Glutamatergic neuron (in vitro differentiated cells): ENCODE measurements at regions not wholly inside any gene's neighbourhood (a gene's known extent, or its start where the extent isn't known, plus 50 kb on each side); places are given as distances from the start of the nearest gene placed in this dataset.
"Not testable (repeated sequence)": the region's sequence is repeated elsewhere in the genome, so short reads cannot be mapped to it uniquely, and the experiment has no call there.

Source experiments
- DNase-seq: peaks from one replicate; pipeline ENCODE4 v3.0.0; 2022
- H3K27ac Mint-ChIP-seq: one replicate; pipeline ENCODE4 v1.8.0; 2020; ENCODE audit warnings: mild to moderate bottlenecking, mixed read lengths, inconsistent platforms; ENCODE audit not compliant: unreplicated experiment
- H3K27me3 Mint-ChIP-seq: one replicate; pipeline ENCODE4 v1.8.0; 2020; ENCODE audit warnings: mild to moderate bottlenecking, moderate library complexity, mixed read lengths, inconsistent platforms; ENCODE audit not compliant: unreplicated experiment
- H3K36me3 Mint-ChIP-seq: one replicate; pipeline ENCODE4 v1.8.0; 2020; ENCODE audit warnings: mild to moderate bottlenecking, mixed read lengths, inconsistent platforms; ENCODE audit not compliant: unreplicated experiment
- H3K4me1 Mint-ChIP-seq: one replicate; pipeline ENCODE4 v1.8.0; 2020; ENCODE audit warnings: mild to moderate bottlenecking, low read depth, mixed read lengths, inconsistent platforms; ENCODE audit not compliant: unreplicated experiment
- H3K4me3 Mint-ChIP-seq: one replicate; pipeline ENCODE4 v1.8.0; 2020; ENCODE audit warnings: mild to moderate bottlenecking, mixed read lengths, inconsistent platforms; ENCODE audit not compliant: unreplicated experiment
- H3K9me3 Mint-ChIP-seq: one replicate; pipeline ENCODE4 v1.8.0; 2020; ENCODE audit warnings: mild to moderate bottlenecking, moderate library complexity, mixed read lengths, inconsistent platforms; ENCODE audit not compliant: unreplicated experiment
- CTCF ChIP-seq: fragments of 200-600 bp; sonication (generic); IDR thresholded peaks from one replicate; pipeline ENCODE4 v1.5.0; 2021; ENCODE audit not compliant: partially characterized antibody, unreplicated experiment

DNA sequence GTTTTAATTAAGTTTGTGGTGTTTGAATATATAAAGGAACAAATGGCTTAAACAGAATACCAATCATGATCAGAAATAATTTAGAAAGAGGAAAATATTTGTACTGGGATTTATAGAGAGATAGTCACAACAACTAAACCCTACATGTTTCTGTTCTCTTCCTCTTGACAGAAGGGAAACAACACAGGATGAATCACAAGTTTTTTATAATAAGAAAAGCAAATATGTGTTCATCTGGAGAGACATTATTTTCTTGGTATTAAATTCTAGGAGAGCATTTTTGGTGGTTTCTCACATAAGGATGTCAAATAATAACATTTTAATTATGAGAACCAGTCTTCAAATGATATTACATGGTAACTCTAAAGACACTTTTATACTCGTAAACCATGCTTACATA, 232.9 kb upstream of the PKP2 start:
- no peak for TF ChIP-seq CTCF
- Mint-ChIP-seq H3K9me3 (no peaks in the 10 kb centered on the region), H3K36me3 (no peaks in the 10 kb centered on the region), H3K27me3 (no peaks in the 10 kb centered on the region), H3K4me3 (no peak overlapping the region), H3K27ac (no peak overlapping the region), H3K4me1 (no peaks in the 10 kb centered on the region)
- no peak for DNase-seq

- Mint-ChIP-seq H3K9me3 (no peaks in the 10 kb centered on the region), H3K27ac (no peak overlapping the region), H3K27me3 (no peaks in the 10 kb centered on the region), H3K4me3 (no peak overlapping the region), H3K4me1 (no peaks in the 10 kb centered on the region), H3K36me3 (no peaks in the 10 kb centered on the region)
- DNase-seq = no peak
- TF ChIP-seq CTCF = no peak
These were observed 229.2 kb upstream of the PKP2 start for GRCh38 chr12:33125755-33126154.

DNA sequence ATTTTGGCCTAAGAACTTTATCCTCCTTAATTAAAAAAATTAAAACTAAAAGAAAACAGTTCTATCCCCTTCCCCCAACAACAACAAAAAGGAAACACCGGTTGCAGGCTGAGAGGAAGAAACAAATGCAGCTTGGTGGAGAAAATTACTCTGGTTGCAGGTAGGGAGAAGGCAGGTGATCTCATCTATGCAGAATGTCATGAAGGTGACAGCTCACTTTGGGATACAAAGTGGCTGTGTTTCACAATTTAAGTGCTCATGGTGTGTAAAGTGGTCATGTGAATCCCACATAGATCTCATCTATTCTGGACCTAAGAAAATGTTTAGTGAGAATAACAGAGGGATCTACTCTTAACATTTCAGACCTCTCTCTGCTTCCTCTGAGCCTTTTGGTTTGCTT, 219.7 kb upstream of the PKP2 start:
- Mint-ChIP-seq H3K4me1 (no peaks in the 10 kb centered on the region), H3K9me3 (peaks cover 2% of the 10 kb centered on the region), H3K27me3 (no peaks in the 10 kb centered on the region), H3K36me3 (no peaks in the 10 kb centered on the region), H3K4me3 (no peak overlapping the region), H3K27ac (no peak overlapping the region)
- no peak for TF ChIP-seq CTCF
- no peak for DNase-seq

DNA sequence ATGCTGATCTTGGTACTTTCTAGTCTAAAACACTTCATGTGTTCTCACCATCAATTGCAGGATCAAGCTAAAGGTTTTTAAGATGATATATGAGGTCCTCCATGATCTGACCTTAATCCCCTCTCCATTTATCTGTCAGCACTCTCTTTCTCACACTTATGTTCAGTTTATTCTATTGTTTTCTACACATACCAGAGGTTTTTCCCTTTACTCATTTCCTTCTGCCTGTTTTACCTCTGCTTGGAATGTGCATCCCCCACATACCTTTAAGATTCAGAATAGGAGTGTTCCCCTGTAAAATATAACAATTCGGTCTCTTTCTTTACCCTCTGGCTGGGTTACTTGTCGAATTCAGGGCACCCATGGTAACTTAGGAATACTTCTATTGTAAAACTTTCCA, 219.1 kb upstream of the PKP2 start:
- no peak overlapping the region for H3K27ac Mint-ChIP-seq
- H3K9me3 Mint-ChIP-seq = peaks cover 2% of the 10 kb centered on the region

DNA sequence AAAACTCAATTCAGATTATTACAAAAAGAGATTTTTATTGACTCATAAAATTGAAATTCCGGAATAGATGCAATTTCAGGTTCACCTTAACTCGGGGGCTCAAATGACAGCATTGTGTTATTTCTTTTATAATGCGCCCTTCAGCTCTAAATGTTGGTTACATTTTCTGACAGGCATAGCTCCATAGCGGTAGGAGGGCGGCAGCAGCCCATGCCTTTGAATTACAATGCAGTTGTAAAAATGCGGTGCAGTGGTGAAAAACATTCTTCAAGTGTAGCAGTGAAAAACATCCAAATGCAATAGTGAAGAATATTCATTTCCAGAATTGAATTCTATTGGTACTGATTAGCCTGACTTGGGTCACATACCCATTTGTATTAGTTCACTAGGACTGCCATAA, 215.3 kb upstream of the PKP2 start:
- no peaks in the 10 kb centered on the region for H3K36me3 Mint-ChIP-seq
- DNase-seq = no peak
- no peak overlapping the region for H3K27ac Mint-ChIP-seq
- H3K4me1 Mint-ChIP-seq = no peaks in the 10 kb centered on the region
- H3K27me3 Mint-ChIP-seq = peaks cover 2% of the 10 kb centered on the region
- peaks cover 3% of the 10 kb centered on the region for H3K9me3 Mint-ChIP-seq
- H3K4me3 Mint-ChIP-seq = no peak overlapping the region
- no peak for TF ChIP-seq CTCF

More for the DNA sequence above, 219.1 kb upstream of the PKP2 start:
- Mint-ChIP-seq H3K4me1 (no peaks in the 10 kb centered on the region), H3K4me3 (no peak overlapping the region), H3K36me3 (no peaks in the 10 kb centered on the region), H3K27me3 (no peaks in the 10 kb centered on the region)
- no peak for TF ChIP-seq CTCF
- no peak for DNase-seq

GRCh38 chr12:33107827-33108226, 211.2 kb upstream of the PKP2 start:
- not testable (repeated sequence) for H3K4me1 Mint-ChIP-seq, H3K27ac Mint-ChIP-seq, DNase-seq, H3K27me3 Mint-ChIP-seq, H3K4me3 Mint-ChIP-seq, H3K36me3 Mint-ChIP-seq, H3K9me3 Mint-ChIP-seq
